HG02623 (cell line): ENCODE measurements at regions not wholly inside any gene's neighbourhood (a gene's known extent, or its start where the extent isn't known, plus 50 kb on each side); places are given as distances from the start of the nearest gene placed in this dataset.

Experiments used
- ATAC-seq: cut with Tn5 transposase; IDR thresholded peaks from one replicate; pipeline ENCODE4 v1.9.1; 2021; ENCODE audit warnings: moderate library complexity; ENCODE audit not compliant: unreplicated experiment

- no peak for ATAC-seq
Observed at GRCh38 chr20:57884956-57885355, 175.1 kb upstream of the PMEPA1 start.

GRCh38 chr20:57883761-57884160, 173.9 kb upstream of the PMEPA1 start:
- ATAC-seq, result no peak

- ATAC-seq, result no peak
Observed at GRCh38 chr20:57883224-57883623, 173.4 kb upstream of the PMEPA1 start.

GRCh38 chr20:57882451-57883161, 172.8 kb upstream of the PMEPA1 start:
- ATAC-seq, result no peak

- no peak for ATAC-seq
Observed at GRCh38 chr20:57881466-57882385, 171.9 kb upstream of the PMEPA1 start.

- ATAC-seq, result no peak
Observed at GRCh38 chr20:57880571-57880892, 170.7 kb upstream of the PMEPA1 start.

GRCh38 chr20:57879779-57880570, 170.2 kb upstream of the PMEPA1 start:
- no peak for ATAC-seq

- no peak for ATAC-seq
Observed at GRCh38 chr20:57879437-57879778, 169.6 kb upstream of the PMEPA1 start.

GRCh38 chr20:57878786-57879424, 169.1 kb upstream of the PMEPA1 start:
- ATAC-seq, result no peak

GRCh38 chr20:57877995-57878394, 168.2 kb upstream of the PMEPA1 start:
- ATAC-seq, result no peak

- ATAC-seq, result no peak
Observed at GRCh38 chr20:57877131-57877824, 167.5 kb upstream of the PMEPA1 start.

GRCh38 chr20:57876163-57876562, 166.3 kb upstream of the PMEPA1 start:
- ATAC-seq, result no peak

- ATAC-seq, result no peak
Observed at GRCh38 chr20:57874141-57874540, 164.3 kb upstream of the PMEPA1 start.

GRCh38 chr20:57872816-57873409, 163.1 kb upstream of the PMEPA1 start:
- ATAC-seq, result no peak

- ATAC-seq, result no peak
Observed at GRCh38 chr20:57871237-57871632, 161.4 kb upstream of the PMEPA1 start.

GRCh38 chr20:57870597-57871236, 160.9 kb upstream of the PMEPA1 start:
- no peak for ATAC-seq

GRCh38 chr20:57869951-57870315, 160.1 kb upstream of the PMEPA1 start:
- no peak for ATAC-seq

- ATAC-seq, result no peak
Observed at GRCh38 chr20:57869291-57869950, 159.6 kb upstream of the PMEPA1 start.

- no peak for ATAC-seq
Observed at GRCh38 chr20:57868310-57868709, 158.5 kb upstream of the PMEPA1 start.
